ENCODE measurements at regions not wholly inside any gene's neighbourhood (a gene's known extent, or its start where the extent isn't known, plus 50 kb on each side); places are given as distances from the start of the nearest gene placed in this dataset.

DNA sequence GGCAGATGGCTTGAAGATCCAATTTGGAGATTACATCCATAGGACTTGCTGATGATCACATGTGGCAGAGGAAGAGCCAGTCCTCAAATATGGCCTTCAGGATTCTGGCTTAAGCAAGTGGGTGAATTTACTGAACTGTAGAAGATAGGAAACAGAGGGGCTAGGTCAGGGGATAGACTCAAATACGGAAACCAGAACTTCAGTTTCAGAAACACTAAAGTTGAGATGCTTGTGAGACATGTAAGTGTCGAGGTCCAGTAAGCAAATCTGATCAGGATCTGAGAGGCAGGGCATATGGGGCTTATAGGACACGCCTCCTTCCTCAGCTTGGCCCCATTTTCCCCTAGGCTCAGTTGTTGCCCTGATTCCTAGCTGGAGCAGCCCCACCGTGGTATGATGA lies 107.7 kb downstream of the LBH start:
- no peak for DNase-seq (ENCODE audit: low read depth in 3 of 3)

DNA sequence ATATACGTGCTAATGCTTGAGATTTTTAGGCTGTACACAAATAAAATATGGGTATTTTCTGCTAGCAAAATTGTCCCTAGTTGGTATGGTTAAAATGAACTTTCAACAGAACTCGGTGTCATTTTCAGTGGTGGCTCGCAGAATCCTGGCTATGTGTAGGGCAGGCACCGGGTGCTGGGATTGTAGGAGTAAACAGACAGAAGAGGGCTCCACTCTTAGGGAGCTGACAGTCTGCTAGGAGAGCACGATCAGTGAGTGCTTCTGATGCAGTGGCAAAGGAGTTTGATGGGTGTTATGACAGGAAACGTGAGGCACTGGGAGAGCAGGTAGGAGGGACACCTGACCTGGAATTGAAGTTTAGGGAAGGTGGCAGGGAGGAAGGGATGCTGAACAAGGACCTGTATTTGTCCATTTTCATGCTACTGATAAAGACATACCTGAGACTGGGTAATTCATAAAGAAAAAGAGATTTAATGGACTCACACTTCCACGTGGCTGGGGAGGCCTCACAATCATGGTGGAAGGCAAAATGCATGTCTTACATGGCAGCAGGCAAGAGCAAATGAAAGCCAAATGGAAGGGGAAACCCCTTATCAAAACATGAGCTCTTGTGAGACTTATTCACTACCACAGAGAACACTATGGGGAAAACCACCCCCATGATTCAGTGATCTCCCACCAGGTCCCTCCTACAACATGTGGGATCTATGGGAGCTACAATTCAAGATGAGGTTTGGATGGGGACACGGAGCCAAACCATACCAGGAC lies 105.4 kb upstream of the LCLAT1 start:
- no peak for DNase-seq (ENCODE audit: low read depth in 3 of 3)

DNA sequence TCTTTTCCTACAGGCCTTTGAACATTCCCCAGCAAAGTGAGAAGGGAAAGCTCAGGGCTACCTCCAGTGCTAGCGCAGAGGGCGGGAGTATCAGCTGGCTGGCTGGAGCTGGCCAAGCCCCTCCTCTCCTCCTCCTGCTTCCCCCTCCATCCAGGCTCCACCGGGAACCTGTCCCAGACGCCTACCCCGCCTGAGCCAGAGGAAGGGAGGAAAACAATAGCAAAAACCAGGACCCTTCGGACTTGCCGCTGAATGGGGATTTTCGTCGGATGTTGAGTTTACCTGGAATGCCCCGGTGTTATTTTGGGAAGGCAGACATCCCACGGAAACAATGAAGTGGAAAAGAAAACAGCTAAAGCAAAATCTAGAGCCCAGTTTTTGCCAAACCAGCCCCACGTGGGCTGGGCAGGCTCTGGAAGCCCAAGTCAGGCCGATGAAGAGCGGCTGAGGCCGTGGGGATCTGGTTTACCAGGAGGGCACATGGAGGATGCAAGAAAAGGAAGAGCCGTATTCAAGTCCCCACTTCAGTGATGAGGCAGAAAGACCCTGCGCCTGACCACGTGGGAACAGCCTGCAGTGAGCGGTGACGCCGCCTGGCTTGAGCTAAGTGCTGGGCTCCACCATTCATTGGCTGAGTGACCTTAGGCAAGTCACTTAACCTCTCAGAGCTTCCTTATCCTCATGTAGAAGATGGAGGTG lies 100.4 kb upstream of the LCLAT1 start:
- no peak for DNase-seq (ENCODE audit: low read depth in 3 of 3)

DNA sequence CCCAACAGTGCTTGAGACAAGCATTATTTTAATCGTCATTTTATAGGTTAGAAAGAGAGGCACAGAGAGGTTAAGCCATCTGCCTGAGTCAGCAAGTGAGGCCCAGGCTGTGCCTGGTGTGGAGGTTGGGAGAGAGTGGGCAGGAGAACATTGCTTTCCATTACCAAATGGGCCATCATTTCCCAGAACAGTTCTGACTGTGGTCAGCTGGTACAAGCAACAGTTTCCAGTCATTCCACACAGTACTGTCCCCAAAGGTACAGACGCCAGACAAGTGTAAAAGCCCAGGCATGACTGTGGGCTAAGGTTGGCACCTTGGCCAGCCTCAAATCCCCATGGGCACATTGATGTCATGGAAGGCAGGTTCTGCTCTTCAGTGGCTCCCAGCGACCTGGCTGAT lies 98.2 kb upstream of the LCLAT1 start:
- peak in 1 of 3 donors; percentile 28 for DNase-seq (ENCODE audit: low read depth in 3 of 3)

DNA sequence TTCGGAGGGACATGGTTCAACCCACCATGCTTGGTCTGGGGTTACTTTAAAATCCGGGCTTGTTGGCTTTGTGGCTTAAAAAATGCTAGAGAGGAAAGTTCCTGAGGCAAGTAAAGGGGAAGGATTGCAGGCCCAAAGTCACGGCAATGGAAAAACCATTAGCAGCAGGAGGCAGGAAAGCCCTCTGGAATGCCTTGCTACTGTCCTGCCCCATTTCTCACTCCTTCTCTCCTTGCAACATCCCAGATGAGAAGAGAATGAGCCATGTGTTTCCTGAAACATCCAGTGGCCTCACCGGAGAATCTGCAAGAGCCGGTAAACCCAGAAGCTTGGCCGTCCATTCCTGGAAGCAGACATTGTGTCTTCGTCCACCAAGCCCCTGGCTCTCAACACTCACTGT lies 97.4 kb upstream of the LCLAT1 start:
- no peak for DNase-seq (ENCODE audit: low read depth in 3 of 3)

DNA sequence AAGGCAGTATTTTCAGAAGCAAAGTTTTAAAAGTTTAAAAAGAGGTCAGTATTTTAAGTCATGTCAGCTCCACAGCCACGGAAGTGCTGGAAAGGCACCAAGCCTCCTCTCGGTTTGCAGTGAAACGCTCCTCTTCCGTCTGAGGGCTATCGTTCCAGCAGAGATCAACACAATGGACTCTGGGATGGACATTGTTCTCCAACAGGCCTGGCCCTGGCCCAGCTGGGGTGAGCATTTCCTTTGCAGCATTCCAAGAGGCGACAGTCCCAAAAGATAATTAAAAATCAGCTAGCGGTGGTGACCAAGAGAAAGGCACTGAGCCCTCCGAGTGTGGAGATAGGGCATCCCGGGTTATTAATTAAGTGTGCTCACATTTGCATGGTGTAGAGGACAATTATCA lies 95.9 kb upstream of the LCLAT1 start:
- no peak for DNase-seq (ENCODE audit: low read depth in 3 of 3)

DNA sequence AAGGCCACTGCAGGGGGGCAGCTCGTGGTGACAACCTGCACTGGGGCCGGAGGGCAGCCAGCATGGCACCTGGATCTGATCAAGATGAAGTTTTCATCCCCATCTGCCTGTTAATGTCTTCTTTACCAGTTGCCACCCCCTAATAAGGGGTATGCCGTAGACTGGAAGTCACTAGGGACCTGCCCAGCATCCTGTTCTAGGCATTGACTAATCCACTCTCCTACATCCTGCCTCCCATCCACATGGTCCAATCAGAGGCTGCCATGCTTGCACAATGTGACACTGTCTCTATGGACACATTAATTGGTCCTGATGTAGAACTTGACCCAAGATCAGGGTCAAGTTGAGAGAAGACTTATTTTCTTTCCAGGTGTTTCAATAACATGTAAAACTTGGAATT lies 95.1 kb upstream of the LCLAT1 start:
- DNase-seq (ENCODE audit: low read depth in 3 of 3) = no peak

DNA sequence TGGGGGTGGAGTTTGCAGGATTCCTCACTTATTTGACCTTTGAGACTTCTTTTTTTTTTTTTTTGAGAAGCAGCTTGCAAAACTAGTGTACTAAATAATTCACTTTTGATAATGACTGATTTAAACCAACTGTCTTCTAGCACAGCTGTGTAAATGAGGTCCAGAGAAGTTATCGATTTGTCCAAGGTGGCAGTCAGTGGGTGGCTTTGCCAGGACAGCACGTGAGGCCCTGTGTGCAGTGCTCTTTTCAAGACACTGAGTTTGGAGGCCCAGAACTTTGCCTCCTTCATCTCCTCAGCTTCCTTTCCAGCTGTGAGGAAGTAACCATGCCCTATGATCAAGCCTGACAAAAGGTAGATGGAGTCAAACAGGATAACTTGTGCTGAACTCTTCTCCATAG lies 92.9 kb upstream of the LCLAT1 start:
- no peak for DNase-seq (ENCODE audit: low read depth in 3 of 3)

DNA sequence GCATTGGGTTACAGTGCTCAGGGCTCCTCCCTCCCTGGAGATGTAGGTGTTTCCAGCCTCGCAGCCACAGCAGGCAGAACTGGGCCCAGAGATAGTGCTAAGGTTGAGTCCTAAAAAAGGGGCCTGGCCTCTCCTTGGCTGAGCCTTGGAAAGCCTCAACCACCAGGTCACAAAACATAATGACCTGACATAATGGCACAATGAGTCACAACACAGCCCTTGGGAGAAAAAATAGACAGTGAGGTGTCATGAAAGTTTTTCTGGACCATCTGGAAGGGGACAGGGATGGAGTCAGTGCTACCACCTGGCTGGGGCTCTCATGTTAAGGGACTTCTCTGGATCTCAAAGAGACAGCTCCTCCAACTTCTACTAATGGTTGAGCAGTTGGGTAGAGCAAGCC lies 92.4 kb upstream of the LCLAT1 start:
- DNase-seq (ENCODE audit: low read depth in 3 of 3) = no peak

DNA sequence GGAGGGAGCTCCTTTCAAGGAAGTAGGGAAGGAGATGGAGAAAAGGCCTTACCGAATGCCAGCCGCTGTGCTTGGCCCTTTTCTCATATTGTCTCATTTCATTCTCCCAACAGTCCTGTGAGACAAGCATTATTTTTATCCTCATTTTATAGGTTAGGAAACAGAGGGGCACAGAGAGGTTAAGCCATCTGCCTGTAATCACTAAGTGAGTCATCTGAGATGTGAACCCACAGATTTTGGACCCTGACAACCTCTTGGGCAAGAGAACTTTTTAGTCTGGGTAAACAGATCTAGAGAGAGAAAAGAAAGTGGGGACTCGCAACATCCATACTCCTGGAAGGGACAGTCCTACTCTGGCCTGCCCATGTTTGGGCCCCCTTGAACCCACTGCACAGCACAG lies 91.7 kb upstream of the LCLAT1 start:
- DNase-seq (ENCODE audit: low read depth in 3 of 3) = no peak

DNA sequence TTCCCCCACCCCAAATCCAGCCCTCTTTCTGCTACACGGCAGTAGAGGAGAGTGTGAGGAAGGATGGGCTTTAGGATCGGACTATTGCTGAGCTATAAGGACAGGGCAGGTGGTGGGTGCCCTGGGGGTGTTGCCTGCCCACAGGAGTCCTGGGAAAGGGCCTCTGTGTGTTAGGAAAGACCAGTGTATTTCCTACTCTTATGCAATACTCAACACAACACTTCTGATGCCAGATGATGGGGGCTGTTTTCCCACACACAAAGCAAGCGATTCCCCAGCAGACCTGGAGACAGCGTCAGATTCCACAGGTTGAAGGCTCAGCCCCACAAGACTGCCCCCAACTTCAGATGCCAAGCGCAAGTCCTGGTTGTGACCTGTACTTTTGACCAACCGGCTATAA lies 91.0 kb upstream of the LCLAT1 start:
- no peak for DNase-seq (ENCODE audit: low read depth in 3 of 3)

DNA sequence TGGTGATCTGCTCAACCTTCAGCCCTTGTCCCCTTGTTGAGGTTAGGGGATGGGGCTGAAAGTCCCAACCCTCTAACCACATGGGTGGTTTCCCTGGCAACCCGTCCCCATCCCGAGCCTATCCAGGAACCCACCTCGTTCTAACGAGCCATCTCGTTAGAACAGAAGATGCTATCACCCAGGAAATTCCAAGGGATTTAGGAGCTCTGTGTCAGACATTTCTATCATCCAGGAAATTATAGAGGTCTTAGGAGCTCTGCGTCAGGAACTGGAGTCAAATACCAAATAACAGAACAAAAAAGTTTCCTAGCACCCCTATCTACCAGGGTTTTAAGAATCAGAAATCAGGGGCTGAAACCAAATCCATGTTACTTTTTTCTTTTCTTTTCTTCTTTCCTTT lies 90.3 kb upstream of the LCLAT1 start:
- no peak for DNase-seq (ENCODE audit: low read depth in 3 of 3)

DNA sequence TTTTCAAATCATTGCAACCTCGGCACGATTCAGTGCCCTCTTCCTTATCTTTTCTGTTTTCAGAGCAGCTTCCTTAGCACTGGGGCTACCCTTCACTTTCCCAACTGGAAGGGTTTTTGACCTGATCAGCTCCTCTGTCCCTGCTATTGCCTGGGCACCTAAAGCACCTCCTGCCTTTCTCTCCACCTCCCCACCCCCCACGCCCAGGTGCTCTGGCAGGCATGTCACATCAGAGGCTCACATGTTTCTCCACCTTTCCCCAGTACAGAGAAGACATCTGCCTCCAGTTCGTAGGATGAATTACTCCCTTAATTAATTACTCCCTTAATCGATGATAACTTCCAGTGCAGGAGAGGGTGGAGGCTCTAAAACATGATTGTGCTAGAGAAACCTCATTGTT lies 88.7 kb upstream of the LCLAT1 start:
- no peak for DNase-seq (ENCODE audit: low read depth in 3 of 3)

DNA sequence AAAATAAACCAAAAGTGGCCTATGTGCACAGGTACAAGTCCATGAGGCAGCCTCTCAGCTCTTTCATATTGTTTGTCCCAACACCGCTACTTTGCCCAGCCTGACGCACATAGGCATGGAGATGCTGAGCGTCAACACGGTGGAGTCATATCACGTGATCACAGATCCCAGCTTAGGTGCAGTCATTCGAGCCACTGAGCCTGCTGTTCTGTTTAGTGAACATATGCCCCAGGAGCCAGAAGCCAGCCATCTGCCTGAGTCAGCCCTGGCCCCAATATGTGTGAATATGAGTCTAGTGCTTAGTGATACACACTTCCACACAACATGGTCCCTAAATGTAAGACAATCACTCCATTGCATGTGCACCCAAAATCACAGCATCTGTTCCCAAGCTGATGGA lies 88.2 kb upstream of the LCLAT1 start:
- DNase-seq (ENCODE audit: low read depth in 3 of 3) = no peak

DNA sequence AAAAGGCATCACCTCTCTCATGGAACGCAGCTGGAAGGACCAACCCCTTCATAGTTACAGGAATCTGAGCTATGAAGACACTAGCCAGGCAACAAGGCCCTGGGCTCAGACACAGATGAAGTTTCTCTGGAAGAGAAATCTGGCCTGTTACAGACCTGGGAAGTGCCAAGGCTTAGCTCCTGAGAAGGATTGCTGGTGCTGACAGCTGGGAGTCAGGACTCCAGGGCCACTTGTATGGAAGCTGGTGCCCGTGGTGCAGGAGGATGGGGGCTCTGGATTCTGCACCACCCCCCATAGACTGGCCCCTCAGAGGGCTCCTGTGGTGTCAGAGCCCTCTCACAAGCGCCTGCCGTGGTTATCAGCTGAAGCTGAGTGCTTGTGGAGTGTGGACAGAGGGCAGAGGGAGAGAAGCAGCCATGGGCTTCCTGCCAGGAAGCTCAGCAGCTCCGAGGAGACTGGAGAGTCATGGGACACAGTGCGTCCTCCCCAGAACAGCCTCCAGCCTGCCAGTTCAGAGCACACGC lies 87.3 kb upstream of the LCLAT1 start:
- DNase-seq (ENCODE audit: low read depth in 3 of 3) = no peak

DNA sequence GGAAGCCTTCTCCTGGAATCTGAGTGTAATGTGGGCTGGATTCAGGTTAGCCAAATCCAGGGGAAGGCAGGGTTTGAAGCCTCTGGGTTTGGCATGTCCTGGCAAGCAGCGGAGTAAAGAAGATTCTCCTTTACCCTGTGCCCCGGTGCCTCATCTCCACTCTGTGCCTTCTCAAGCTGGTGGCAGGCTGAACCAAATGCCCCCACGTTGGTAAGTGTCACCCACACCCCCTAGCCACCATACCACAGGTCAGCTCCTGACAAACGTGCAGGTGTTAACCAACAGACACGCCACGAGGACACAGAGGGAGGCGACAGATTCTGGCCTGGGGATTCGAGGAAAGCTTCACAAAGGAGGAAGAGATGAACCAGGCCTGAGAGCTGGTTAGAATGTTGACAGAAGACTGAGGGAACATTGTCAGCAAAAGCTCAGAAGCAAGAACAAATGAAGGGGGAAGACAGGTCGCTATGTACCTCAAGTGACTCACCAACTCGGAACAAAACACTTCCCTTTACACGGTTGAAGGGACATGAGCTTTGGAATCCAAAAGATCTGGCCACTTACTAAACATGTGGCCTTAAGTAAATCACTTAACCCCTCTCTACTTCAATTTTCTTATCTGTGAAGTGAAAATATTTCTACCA lies 85.2 kb upstream of the LCLAT1 start:
- DNase-seq (ENCODE audit: low read depth in 3 of 3) = no peak

DNA sequence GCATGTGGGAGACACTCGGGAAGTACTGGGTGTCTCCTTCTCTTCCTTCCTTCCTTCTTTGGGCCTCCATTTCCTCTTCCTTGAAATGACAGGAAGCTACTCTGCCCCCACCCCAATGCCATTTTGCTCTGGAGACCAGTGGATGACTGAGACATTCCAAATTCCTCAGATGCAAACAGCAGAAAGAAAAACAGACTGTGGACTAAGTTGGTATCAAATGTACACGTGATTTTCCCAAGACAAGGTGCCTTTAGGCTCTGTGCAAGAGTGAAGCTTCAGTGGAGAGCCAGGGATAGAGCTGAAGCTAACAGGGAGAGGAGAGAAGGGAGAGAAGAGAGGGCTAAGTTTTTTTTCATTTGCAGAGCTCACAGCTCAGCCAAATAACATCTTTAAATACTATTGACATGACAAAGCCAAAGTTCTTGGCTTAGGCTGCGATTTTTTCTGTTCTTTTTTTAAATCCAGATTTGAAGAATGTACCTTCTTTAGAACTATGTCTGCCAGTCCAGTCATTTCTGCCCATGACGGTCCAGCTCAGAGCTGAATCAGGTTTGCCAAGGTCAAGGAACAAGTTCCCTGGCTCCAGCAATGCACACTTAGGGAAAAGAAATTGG lies 84.5 kb upstream of the LCLAT1 start:
- no peak for DNase-seq (ENCODE audit: low read depth in 3 of 3)

DNA sequence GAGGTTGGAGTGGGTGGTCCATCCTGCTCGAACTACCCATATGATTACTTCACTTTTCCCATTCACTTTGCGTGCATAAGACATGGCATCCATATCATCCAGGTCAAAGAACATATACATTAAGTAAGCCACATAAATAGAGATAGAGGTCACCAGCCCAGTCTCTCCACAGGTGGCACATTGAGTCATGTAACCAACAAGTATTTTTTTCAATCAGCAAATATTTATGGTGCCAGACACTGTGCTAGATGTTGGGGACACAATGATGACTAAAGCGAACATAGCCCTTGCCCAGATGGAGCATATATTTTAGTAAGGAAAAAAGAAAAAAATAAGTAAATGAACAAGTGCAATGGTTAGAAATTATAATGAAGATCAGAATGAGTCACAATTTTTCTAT lies 83.6 kb upstream of the LCLAT1 start:
- no peak for DNase-seq (ENCODE audit: low read depth in 3 of 3)

DNA sequence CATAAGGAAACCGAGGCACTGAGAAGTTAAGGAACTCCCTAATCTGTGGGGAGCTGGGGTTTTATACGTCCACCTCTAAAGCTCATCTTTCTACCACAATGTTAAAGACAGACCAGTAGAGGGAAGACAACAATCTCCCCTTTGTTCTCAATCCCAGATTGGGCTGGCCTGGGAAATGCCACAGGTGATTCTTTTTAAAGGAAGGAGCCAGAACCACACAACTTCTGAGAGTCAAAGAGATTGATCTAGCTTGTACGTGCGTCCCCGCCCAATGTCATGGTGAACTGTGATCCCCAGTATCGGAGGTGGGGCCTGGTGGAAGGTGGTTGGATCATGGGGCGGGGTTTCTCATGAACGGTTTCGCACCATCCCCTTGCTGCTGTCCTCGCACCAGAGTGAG lies 81.8 kb upstream of the LCLAT1 start:
- no peak for DNase-seq (ENCODE audit: low read depth in 3 of 3)

DNA sequence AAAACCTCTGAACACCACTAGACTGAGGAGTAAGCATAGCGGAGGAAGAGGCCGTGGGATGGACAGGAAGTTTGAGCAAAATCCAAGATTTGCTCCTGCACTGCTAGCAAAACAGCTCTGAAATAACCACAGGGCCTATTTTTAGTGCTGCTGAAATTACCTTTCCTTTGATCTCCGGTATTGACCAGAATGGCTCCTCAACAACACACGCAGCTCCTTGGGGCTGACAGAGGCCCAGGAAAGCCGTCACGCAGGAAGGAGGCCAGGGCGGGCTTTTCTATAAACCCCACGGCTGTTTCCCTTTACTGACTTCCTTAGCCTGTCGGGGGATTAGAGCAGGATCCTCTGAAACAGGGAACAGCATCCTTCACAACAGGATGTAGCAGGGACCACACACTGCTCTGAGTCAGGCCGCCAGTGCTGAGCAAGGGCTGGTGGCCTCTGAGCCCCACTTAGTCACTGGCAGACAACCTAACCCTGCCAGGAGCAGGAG lies 80.8 kb upstream of the LCLAT1 start:
- peak in 2 of 3 donors; percentile 36 to 47 for DNase-seq (ENCODE audit: low read depth in 3 of 3)

DNA sequence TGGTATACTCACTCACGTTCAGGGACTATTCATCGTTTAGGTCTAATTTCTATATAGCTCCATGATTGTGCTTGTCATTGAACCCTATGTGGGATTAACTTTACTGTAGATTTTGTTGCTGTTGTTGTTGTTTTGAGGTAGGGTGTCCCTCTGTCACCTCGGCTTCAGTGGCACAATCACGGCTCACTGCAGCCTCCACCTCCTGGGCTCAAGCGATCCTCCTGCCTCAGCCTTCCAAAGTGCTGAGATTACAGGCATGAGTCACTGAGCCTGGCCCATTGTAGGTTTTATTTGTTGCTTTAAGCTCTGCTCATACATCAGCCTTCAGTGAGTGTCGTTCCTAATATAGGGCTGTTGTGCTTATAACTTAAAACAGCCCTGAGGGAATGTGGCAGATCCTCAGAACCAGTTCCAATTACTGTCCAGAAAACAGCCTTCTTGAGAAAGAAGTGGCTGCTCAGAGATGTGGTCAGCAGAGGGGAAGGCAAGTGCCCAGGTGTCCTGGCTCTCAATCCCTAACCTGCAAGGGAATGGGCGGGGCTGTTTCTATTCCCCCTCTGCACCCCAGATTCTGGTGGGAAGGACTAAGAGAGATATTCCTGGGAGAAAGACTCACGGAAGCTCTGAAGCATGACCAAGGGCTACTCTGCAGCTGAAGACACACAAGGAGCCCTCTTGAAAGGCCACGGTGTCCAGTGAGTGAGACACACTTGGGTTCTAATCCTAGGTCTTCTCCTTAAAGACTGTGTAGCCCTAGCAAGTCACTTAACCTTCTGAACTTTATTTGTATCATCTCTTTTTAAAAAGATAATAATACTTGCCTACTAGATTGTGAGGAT lies 79.6 kb upstream of the LCLAT1 start:
- no peak for DNase-seq (ENCODE audit: low read depth in 3 of 3)
